NB4 (cell line): ENCODE measurements at regions not wholly inside any gene's neighbourhood (a gene's known extent, or its start where the extent isn't known, plus 50 kb on each side); places are given as distances from the start of the nearest gene placed in this dataset.

Source experiments
- POLR2A ChIP-seq: IDR thresholded peaks from 2 replicates; pipeline ENCODE4 v1.6.1; 2011; ENCODE audit warnings: mild to moderate bottlenecking; ENCODE audit not compliant: insufficient read length; ENCODE audit errors: extremely low read depth
- TF ChIP-seq, protein P1 (sequence below): IDR thresholded peaks from one replicate; pipeline ENCODE4 v1.5.1; 2012; ENCODE audit warnings: low read depth, low read length
- TF ChIP-seq, protein P2 (sequence below): IDR thresholded peaks from 2 replicates; pipeline ENCODE4 v1.6.1; 2011; ENCODE audit warnings: low read depth, low read length

DNA sequence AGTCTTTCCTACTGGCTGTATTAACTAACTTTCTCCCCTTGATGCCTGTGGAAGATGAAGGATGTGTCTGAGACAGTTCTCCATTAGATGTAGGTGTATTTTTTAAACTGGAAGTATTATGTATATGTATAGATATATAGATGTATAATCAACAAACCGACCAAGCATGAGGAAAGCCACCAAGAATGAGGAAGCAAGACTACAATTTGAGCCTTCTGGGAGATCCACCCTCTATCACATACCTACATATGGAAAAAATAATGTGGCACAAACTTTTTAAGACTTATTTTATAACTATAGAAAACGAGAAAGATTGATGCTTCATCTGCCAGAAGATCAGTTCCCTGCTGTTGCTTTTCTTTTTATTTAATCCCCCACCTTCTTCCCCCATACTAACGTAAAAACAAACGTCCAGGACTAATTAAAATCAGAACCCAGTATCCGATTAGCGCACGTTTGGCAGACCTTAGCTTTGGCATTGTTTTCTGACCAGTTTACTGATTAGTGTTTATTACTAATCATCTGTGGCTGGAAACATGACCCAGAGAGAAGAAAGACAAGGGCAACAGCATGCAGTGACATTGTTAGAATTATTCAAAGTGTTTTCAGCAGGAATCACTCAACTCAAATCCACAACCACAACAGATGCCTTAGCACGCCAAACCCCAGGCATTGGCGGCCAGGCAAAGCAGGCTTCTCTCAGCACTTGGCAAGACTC lies 490.2 kb downstream of the EBF1 start:
- TF ChIP-seq, protein P1, sequence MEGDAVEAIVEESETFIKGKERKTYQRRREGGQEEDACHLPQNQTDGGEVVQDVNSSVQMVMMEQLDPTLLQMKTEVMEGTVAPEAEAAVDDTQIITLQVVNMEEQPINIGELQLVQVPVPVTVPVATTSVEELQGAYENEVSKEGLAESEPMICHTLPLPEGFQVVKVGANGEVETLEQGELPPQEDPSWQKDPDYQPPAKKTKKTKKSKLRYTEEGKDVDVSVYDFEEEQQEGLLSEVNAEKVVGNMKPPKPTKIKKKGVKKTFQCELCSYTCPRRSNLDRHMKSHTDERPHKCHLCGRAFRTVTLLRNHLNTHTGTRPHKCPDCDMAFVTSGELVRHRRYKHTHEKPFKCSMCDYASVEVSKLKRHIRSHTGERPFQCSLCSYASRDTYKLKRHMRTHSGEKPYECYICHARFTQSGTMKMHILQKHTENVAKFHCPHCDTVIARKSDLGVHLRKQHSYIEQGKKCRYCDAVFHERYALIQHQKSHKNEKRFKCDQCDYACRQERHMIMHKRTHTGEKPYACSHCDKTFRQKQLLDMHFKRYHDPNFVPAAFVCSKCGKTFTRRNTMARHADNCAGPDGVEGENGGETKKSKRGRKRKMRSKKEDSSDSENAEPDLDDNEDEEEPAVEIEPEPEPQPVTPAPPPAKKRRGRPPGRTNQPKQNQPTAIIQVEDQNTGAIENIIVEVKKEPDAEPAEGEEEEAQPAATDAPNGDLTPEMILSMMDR: no peak
- TF ChIP-seq POLR2A: no peak
- TF ChIP-seq, protein P2, sequence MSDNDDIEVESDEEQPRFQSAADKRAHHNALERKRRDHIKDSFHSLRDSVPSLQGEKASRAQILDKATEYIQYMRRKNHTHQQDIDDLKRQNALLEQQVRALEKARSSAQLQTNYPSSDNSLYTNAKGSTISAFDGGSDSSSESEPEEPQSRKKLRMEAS: no peak
